Caco-2 (cell line): ENCODE measurements at regions not wholly inside any gene's neighbourhood (a gene's known extent, or its start where the extent isn't known, plus 50 kb on each side); places are given as distances from the start of the nearest gene placed in this dataset.

Source experiments
- BruUV-seq: library from RNA; stranded (reverse); fragments of 400-500 nt; replicated peaks from 2 replicates; lab custom pipeline; 2021; lab: Mats Ljungman, UMichigan
- CTCF ChIA-PET: fragments of 300-600 bp; sonication (Branson Sonifier 250); formaldehyde crosslinking; loops from one replicate; lab custom pipeline; 2022; ENCODE audit warnings: antibody characterized with exemption; lab: Charles Lee
- POLR2A ChIA-PET: fragments of 300-600 bp; sonication (Branson Sonifier 250); formaldehyde crosslinking; loops from one replicate; lab custom pipeline; 2022; ENCODE audit warnings: antibody characterized with exemption; lab: Charles Lee
- DNase-seq, 2 experiments: peaks; one replicate each; pipeline versions ENCODE4 v3.0.0 to v3.0.0-alpha.2; 2020 to 2022
- H3K27me3 ChIP-seq: replicated peaks from 2 replicates; pipeline ENCODE4 v1.6.0; 2011; ENCODE audit warnings: low read length; ENCODE audit not compliant: control insufficient read depth, insufficient read depth
- H3K36me3 ChIP-seq: 2 replicates; pipeline ENCODE4 v1.5.1; 2011; ENCODE audit warnings: low read length; ENCODE audit not compliant: control insufficient read depth, insufficient read depth
- H3K4me1 ChIP-seq: fragments of 250-450 bp; sonication (Bioruptor Pico); 2 replicates; pipeline ENCODE4 v1.5.1; 2020; ENCODE audit warnings: mild to moderate bottlenecking
- H3K4me3 ChIP-seq: 2 replicates; pipeline ENCODE4 v1.5.1; 2011; ENCODE audit warnings: low read depth, mild to moderate bottlenecking, control low read depth, low read length
- H3K9me3 ChIP-seq: fragments of 250-450 bp; sonication (Bioruptor Pico); 2 replicates; pipeline ENCODE4 v1.5.1; 2020; ENCODE audit warnings: mild to moderate bottlenecking, moderate library complexity
- H3K27ac Mint-ChIP-seq: one replicate; pipeline ENCODE4 v1.8.0; 2022; ENCODE audit warnings: mixed read lengths; ENCODE audit not compliant: unreplicated experiment
- H3K27me3 Mint-ChIP-seq: one replicate; pipeline ENCODE4 v1.8.0; 2022; ENCODE audit warnings: mixed read lengths; ENCODE audit not compliant: insufficient read depth, unreplicated experiment
- H3K36me3 Mint-ChIP-seq: one replicate; pipeline ENCODE4 v1.8.0; 2022; ENCODE audit warnings: mild to moderate bottlenecking, mixed read lengths; ENCODE audit not compliant: insufficient read depth, unreplicated experiment
- H3K4me1 Mint-ChIP-seq: one replicate; pipeline ENCODE4 v1.8.0; 2022; ENCODE audit warnings: low read depth, mixed read lengths; ENCODE audit not compliant: unreplicated experiment
- H3K4me3 Mint-ChIP-seq: one replicate; pipeline ENCODE4 v1.8.0; 2022; ENCODE audit warnings: mild to moderate bottlenecking, moderate library complexity, mixed read lengths; ENCODE audit not compliant: unreplicated experiment
- H3K9me3 Mint-ChIP-seq: one replicate; pipeline ENCODE4 v1.8.0; 2022; ENCODE audit warnings: mixed read lengths; ENCODE audit not compliant: unreplicated experiment
- CTCF ChIP-seq, 2 experiments: fragments of 200-600 bp in 1 of 2; IDR thresholded peaks; 1 replicate in 1 of 2; 2 replicates in 1 of 2; pipeline versions ENCODE4 v1.5.1 to v1.8.0; 2011 to 2022; ENCODE audit warnings: antibody characterized with exemption in 1 of 2, control low read depth in 1 of 2, inconsistent platforms in 1 of 2, low read depth in 1 of 2, low read length in 1 of 2, mild to moderate bottlenecking in 1 of 2, moderate library complexity in 1 of 2; ENCODE audit not compliant: insufficient read depth in 1 of 2, severe bottlenecking in 1 of 2, unreplicated experiment in 1 of 2
- intact Hi-C: fragments of 100-400 bp; cut with micrococcal nuclease; formaldehyde crosslinking; loops from one replicate; pipeline ENCODE4 v1.10.0; 2022; ENCODE audit not compliant: unreplicated experiment

GRCh38 chr3:145518639-145519038 lies 642.3 kb downstream of the PLOD2 start:
- Histone ChIP-seq H3K4me3 (no peak overlapping the region), H3K4me1 (no peaks in the 10 kb centered on the region), H3K9me3 (no peaks in the 10 kb centered on the region), H3K27me3 (no peaks in the 10 kb centered on the region), H3K36me3 (no peaks in the 10 kb centered on the region)
- DNase-seq, result no peak
- TF ChIP-seq CTCF (IDR thresholded peaks at IDR 0.05; ENCODE audit: insufficient read depth in 1 of 2, low read depth in 1 of 2, low read length in 1 of 2, severe bottlenecking in 1 of 2, unreplicated experiment in 1 of 2), result no peak
- intact Hi-C loops, result no loop called here
- Mint-ChIP-seq H3K4me3 (no peak overlapping the region), H3K27me3 (no peaks in the 10 kb centered on the region), H3K36me3 (no peaks in the 10 kb centered on the region), H3K9me3 (no peaks in the 10 kb centered on the region), H3K27ac (no peak overlapping the region), H3K4me1 (no peaks in the 10 kb centered on the region)
- POLR2A ChIA-PET, result no interaction called here
- CTCF ChIA-PET, result no interaction called here
- BruUV-seq, result no TSS peak

- no peak for TF ChIP-seq CTCF (IDR thresholded peaks at IDR 0.05; ENCODE audit: insufficient read depth in 1 of 2, low read depth in 1 of 2, low read length in 1 of 2, severe bottlenecking in 1 of 2, unreplicated experiment in 1 of 2)
- Mint-ChIP-seq H3K4me3 (no peak overlapping the region), H3K27me3 (no peaks in the 10 kb centered on the region), H3K27ac (no peak overlapping the region), H3K4me1 (no peaks in the 10 kb centered on the region), H3K36me3 (no peaks in the 10 kb centered on the region), H3K9me3 (no peaks in the 10 kb centered on the region)
- no peaks in the 10 kb centered on the region for H3K4me1 ChIP-seq
- H3K9me3 ChIP-seq, result no peaks in the 10 kb centered on the region
- no peak overlapping the region for H3K4me3 ChIP-seq
- no peaks in the 10 kb centered on the region for H3K27me3 ChIP-seq
- POLR2A ChIA-PET, result no interaction called here
- CTCF ChIA-PET, result no interaction called here
- intact Hi-C loops, result no loop called here
- no peak for DNase-seq
- BruUV-seq, result no TSS peak
- H3K36me3 ChIP-seq, result no peaks in the 10 kb centered on the region
These were observed 641.5 kb downstream of the PLOD2 start for GRCh38 chr3:145519398-145520047.

GRCh38 chr3:145522179-145522578 lies 638.8 kb downstream of the PLOD2 start:
- no peaks in the 10 kb centered on the region for H3K4me1 Mint-ChIP-seq
- H3K27me3 Mint-ChIP-seq, result no peaks in the 10 kb centered on the region
- no peaks in the 10 kb centered on the region for H3K36me3 ChIP-seq
- no peaks in the 10 kb centered on the region for H3K9me3 ChIP-seq
- intact Hi-C loops, result no loop called here
- DNase-seq, result no peak
- H3K4me3 Mint-ChIP-seq, result no peak overlapping the region
- TF ChIP-seq CTCF (IDR thresholded peaks at IDR 0.05; ENCODE audit: insufficient read depth in 1 of 2, low read depth in 1 of 2, low read length in 1 of 2, severe bottlenecking in 1 of 2, unreplicated experiment in 1 of 2), result no peak
- no peak overlapping the region for H3K27ac Mint-ChIP-seq
- no TSS peak for BruUV-seq
- H3K27me3 ChIP-seq, result no peaks in the 10 kb centered on the region
- no peaks in the 10 kb centered on the region for H3K4me1 ChIP-seq
- H3K36me3 Mint-ChIP-seq, result no peaks in the 10 kb centered on the region
- no peak overlapping the region for H3K4me3 ChIP-seq
- H3K9me3 Mint-ChIP-seq, result no peaks in the 10 kb centered on the region
- ChIA-PET CTCF (no interaction called here), POLR2A (no interaction called here)
